MM.1S (cell line): ENCODE measurements at regions not wholly inside any gene's neighbourhood (a gene's known extent, or its start where the extent isn't known, plus 50 kb on each side); places are given as distances from the start of the nearest gene placed in this dataset.

ENCODE experiments used
- DNase-seq: peaks from one replicate; pipeline ENCODE4 v3.0.0-alpha.2; 2015
- H2AFZ ChIP-seq: fragments of 300-600 bp; sonication (generic); 2 replicates; pipeline ENCODE4 v1.6.0; 2016; ENCODE audit warnings: antibody characterized with exemption, low read length
- H3F3A ChIP-seq: fragments of 300-600 bp; sonication (generic); 2 replicates; pipeline ENCODE4 v1.6.1; 2016; ENCODE audit warnings: mild to moderate bottlenecking, antibody characterized with exemption, low read length, moderate library complexity, mixed read lengths; ENCODE audit not compliant: insufficient read depth
- H3K27ac ChIP-seq: fragments of 300-600 bp; sonication (generic); 2 replicates; pipeline ENCODE4 v1.5.1; 2016; ENCODE audit warnings: mild to moderate bottlenecking, low read length
- H3K27me3 ChIP-seq: fragments of 300-600 bp; sonication (generic); replicated peaks from 2 replicates; pipeline ENCODE4 v1.6.0; 2016; ENCODE audit warnings: low read length; ENCODE audit not compliant: insufficient read depth
- H3K36me3 ChIP-seq: fragments of 300-600 bp; sonication (generic); replicated peaks from 2 replicates; pipeline ENCODE4 v1.6.1; 2016; ENCODE audit warnings: mild to moderate bottlenecking, low read length, mixed read lengths; ENCODE audit not compliant: insufficient read depth
- H3K4me1 ChIP-seq: fragments of 300-600 bp; sonication (generic); 2 replicates; pipeline ENCODE4 v1.6.1; 2016; ENCODE audit warnings: low read length, mixed read lengths
- H3K4me2 ChIP-seq: fragments of 300-600 bp; sonication (generic); 2 replicates; pipeline ENCODE4 v1.6.0; 2016; ENCODE audit warnings: low read depth, low read length
- H3K4me3 ChIP-seq: fragments of 300-600 bp; sonication (generic); 2 replicates; pipeline ENCODE4 v1.5.1; 2016; ENCODE audit warnings: low read length, mixed read lengths
- H3K79me2 ChIP-seq: fragments of 300-600 bp; sonication (generic); 2 replicates; pipeline ENCODE4 v1.6.1; 2016; ENCODE audit warnings: mixed run types, low read length, mixed read lengths
- H3K9ac ChIP-seq: fragments of 300-600 bp; sonication (generic); 2 replicates; pipeline ENCODE4 v1.6.1; 2016; ENCODE audit warnings: low read length, mixed read lengths
- H3K9me2 ChIP-seq: fragments of 300-600 bp; sonication (generic); replicated peaks from 2 replicates; pipeline ENCODE4 v1.6.1; 2016; ENCODE audit warnings: mild to moderate bottlenecking, low read length, mixed read lengths; ENCODE audit not compliant: insufficient read depth
- H3K9me3 ChIP-seq: fragments of 300-600 bp; sonication (generic); replicated peaks from 2 replicates; pipeline ENCODE4 v1.6.1; 2016; ENCODE audit warnings: mild to moderate bottlenecking, low read length, mixed read lengths; ENCODE audit not compliant: insufficient read depth
- H4K20me1 ChIP-seq: fragments of 300-600 bp; sonication (generic); 2 replicates; pipeline ENCODE4 v1.6.1; 2016; ENCODE audit warnings: mild to moderate bottlenecking, low read length, moderate library complexity, mixed read lengths; ENCODE audit not compliant: insufficient read depth
- EZH2 ChIP-seq: fragments of 300-600 bp; sonication (generic); optimal IDR thresholded peaks from 2 replicates; pipeline ENCODE3; 2017; ENCODE audit warnings: low read depth, mild to moderate bottlenecking, antibody characterized with exemption, low read length, mixed read lengths
- EZH2phosphoT487 ChIP-seq: fragments of 300-600 bp; sonication (generic); IDR thresholded peaks from 2 replicates; pipeline ENCODE4 v1.6.1; 2018; ENCODE audit warnings: antibody characterized with exemption, low read length
- TF ChIP-seq, protein P1 (sequence below): fragments of 300-600 bp; sonication (generic); IDR thresholded peaks from 2 replicates; pipeline ENCODE4 v1.5.1; 2016; ENCODE audit warnings: antibody characterized with exemption, low read length, mixed read lengths

- no peak overlapping the region for H3K4me2 ChIP-seq
- no peak overlapping the region for H3K4me3 ChIP-seq
- no peaks in the 10 kb centered on the region for H3F3A ChIP-seq
- H3K36me3 ChIP-seq: no peaks in the 10 kb centered on the region
- H3K9me2 ChIP-seq: no peaks in the 10 kb centered on the region
- no peaks in the 10 kb centered on the region for H3K27me3 ChIP-seq
- H3K4me1 ChIP-seq: peaks cover 3% of the 10 kb centered on the region; the same call in 1 of the 2 replicates
- no peaks in the 10 kb centered on the region for H4K20me1 ChIP-seq
- no peaks in the 10 kb centered on the region for H3K9me3 ChIP-seq
- no peaks in the 10 kb centered on the region for H3K79me2 ChIP-seq
- no peak overlapping the region for H3K9ac ChIP-seq
- TF ChIP-seq EZH2phosphoT487 (no peak), EZH2 (no peak)
- TF ChIP-seq, protein P1, sequence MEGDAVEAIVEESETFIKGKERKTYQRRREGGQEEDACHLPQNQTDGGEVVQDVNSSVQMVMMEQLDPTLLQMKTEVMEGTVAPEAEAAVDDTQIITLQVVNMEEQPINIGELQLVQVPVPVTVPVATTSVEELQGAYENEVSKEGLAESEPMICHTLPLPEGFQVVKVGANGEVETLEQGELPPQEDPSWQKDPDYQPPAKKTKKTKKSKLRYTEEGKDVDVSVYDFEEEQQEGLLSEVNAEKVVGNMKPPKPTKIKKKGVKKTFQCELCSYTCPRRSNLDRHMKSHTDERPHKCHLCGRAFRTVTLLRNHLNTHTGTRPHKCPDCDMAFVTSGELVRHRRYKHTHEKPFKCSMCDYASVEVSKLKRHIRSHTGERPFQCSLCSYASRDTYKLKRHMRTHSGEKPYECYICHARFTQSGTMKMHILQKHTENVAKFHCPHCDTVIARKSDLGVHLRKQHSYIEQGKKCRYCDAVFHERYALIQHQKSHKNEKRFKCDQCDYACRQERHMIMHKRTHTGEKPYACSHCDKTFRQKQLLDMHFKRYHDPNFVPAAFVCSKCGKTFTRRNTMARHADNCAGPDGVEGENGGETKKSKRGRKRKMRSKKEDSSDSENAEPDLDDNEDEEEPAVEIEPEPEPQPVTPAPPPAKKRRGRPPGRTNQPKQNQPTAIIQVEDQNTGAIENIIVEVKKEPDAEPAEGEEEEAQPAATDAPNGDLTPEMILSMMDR: no peak
- H2AFZ ChIP-seq: no peak overlapping the region
- no peak overlapping the region for H3K27ac ChIP-seq
- no peak for DNase-seq
Measured at GRCh38 chr7:46035166-46035565, 114.1 kb upstream of the IGFBP3 start.

DNA sequence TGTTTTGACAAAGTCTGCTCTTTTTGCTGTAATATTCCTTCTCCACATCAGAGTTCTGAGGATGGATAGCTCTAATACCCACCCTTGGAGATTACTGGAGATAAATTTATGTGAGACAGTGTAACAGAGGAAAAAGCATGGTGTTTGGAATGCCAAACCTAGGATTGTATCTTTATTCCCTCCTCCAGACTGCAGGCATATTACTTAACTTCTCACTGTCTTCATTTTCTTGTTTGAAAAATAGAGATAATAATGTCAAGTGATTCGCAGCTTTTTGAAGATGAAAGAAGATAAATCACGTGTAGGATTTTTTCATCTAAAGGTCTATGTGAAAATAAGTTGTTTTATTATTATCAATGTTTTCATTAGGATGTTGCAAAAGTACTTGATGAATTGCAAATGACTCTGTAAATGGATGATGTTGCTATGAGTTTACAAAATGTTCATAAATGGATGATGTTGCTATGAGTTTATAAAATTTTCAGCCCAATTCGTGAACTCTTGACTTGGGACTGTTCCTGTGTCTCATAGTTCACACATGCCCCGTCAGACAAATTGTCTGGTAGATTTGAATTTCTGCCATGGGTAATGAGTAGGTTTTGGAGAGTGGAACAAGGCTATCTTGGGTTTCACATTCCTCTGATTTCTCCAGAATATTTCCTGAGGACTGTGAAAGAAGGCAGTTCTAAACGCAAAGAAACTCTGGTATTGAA lies 113.1 kb upstream of the IGFBP3 start:
- Histone ChIP-seq H3K9me2 (no peaks in the 10 kb centered on the region), H3K9ac (no peak overlapping the region), H3K4me2 (no peak overlapping the region), H3K4me1 (peaks cover 12% of the 10 kb centered on the region), H3K27me3 (no peaks in the 10 kb centered on the region), H3K36me3 (no peaks in the 10 kb centered on the region), H3K79me2 (no peaks in the 10 kb centered on the region), H3K4me3 (no peak overlapping the region), H2AFZ (no peak overlapping the region), H3F3A (peaks cover 3% of the 10 kb centered on the region), H3K9me3 (no peaks in the 10 kb centered on the region), H4K20me1 (no peaks in the 10 kb centered on the region), H3K27ac (no peak overlapping the region)
- no peak for TF ChIP-seq EZH2phosphoT487
- TF ChIP-seq, protein P1: no peak
- TF ChIP-seq EZH2: no peak
- DNase-seq: no peak

GRCh38 chr7:46033592-46033991 lies 112.5 kb upstream of the IGFBP3 start:
- TF ChIP-seq, protein P1: no peak
- Histone ChIP-seq H3K4me1 (peaks cover 18% of the 10 kb centered on the region), H3K9me3 (no peaks in the 10 kb centered on the region), H3K27me3 (no peaks in the 10 kb centered on the region), H4K20me1 (no peaks in the 10 kb centered on the region), H3K4me2 (no peak overlapping the region), H3K4me3 (no peak overlapping the region), H3K36me3 (no peaks in the 10 kb centered on the region), H3K27ac (no peak overlapping the region), H3K9me2 (no peaks in the 10 kb centered on the region), H3K79me2 (no peaks in the 10 kb centered on the region), H2AFZ (no peak overlapping the region), H3K9ac (no peak overlapping the region), H3F3A (peaks cover 5% of the 10 kb centered on the region)
- DNase-seq: no peak
